ENCODE measurements at regions not wholly inside any gene's neighbourhood (a gene's known extent, or its start where the extent isn't known, plus 50 kb on each side); places are given as distances from the start of the nearest gene placed in this dataset.

- H3K9me3 ChIP-seq (ENCODE audit: control insufficient read depth, low read depth, low read length) = no peaks in the 10 kb centered on the region
- H3K56ac ChIP-seq (ENCODE audit: insufficient read length, low read depth, low read length) = no peak overlapping the region
- H3K4me2 ChIP-seq (ENCODE audit: insufficient read depth, insufficient read length, low read length) = no peak overlapping the region
- Mint-ChIP-seq H3K9me3 (peaks cover 0 to 4% of the 10 kb centered on the region in 2 experiments; a peak in 1 of 5 replicates), H3K4me3 (no peak overlapping the region), H3K27ac (no peak overlapping the region), H3K36me3 (ENCODE audit: insufficient read depth in 1 of 3, low read depth in 3 of 3) (peaks cover 0 to 7% (median 0%) of the 10 kb centered on the region in 3 experiments; a peak in 1 of 7 replicates), H3K4me1 (no peaks in the 10 kb centered on the region), H3K27me3 (ENCODE audit: low read depth) (no peaks in the 10 kb centered on the region; the same call in 1 of the 2 replicates)
- H3K27ac ChIP-seq (ENCODE audit: insufficient read length, low read depth, low read length) = no peak overlapping the region
- H2AK5ac ChIP-seq (ENCODE audit: insufficient read length, low read length) = no peak overlapping the region
- no peak overlapping the region for H2BK5ac ChIP-seq (ENCODE audit: insufficient read length, low read length)
- no peak overlapping the region for H2AFZ ChIP-seq (ENCODE audit: low read length)
- no peaks in the 10 kb centered on the region for H3K79me1 ChIP-seq (ENCODE audit: insufficient read depth, low read depth, low read length, poor library complexity, severe bottlenecking)
- H3K27me3 ChIP-seq (ENCODE audit: insufficient read depth, low read length) = no peaks in the 10 kb centered on the region
- no peak for DNase-seq
- no peak overlapping the region for H4K91ac ChIP-seq (ENCODE audit: insufficient read length, low read depth, low read length)
- H3T11ph ChIP-seq (ENCODE audit: low read length) = no peak overlapping the region
- no peak overlapping the region for H3K14ac ChIP-seq (ENCODE audit: insufficient read depth, low read length)
- H3K9ac ChIP-seq (ENCODE audit: extremely low read depth, insufficient read length, low read length) = no peak overlapping the region
- no peak overlapping the region for H2BK120ac ChIP-seq (ENCODE audit: low read depth, low read length, poor library complexity, severe bottlenecking)
- no peak overlapping the region for H2BK12ac ChIP-seq (ENCODE audit: insufficient read length, low read depth, low read length)
- H3K23ac ChIP-seq (ENCODE audit: insufficient read length, low read depth, low read length) = no peak overlapping the region
- H4K8ac ChIP-seq (replicated peaks; ENCODE audit: insufficient read length, low read depth, low read length) = no peak overlapping the region
- no peaks in the 10 kb centered on the region for H4K20me1 ChIP-seq (ENCODE audit: control insufficient read depth, insufficient read depth, insufficient read length)
- H3K79me2 ChIP-seq (ENCODE audit: insufficient read depth, low read length) = no peaks in the 10 kb centered on the region
- H3K4me1 ChIP-seq (ENCODE audit: insufficient read depth, low read length) = no peaks in the 10 kb centered on the region
- H3K23me2 ChIP-seq (ENCODE audit: insufficient read length, low read depth, low read length, poor library complexity, severe bottlenecking) = no peaks in the 10 kb centered on the region
- no peak overlapping the region for H3K18ac ChIP-seq (ENCODE audit: insufficient read length, low read depth, low read length)
- H4K5ac ChIP-seq (ENCODE audit: insufficient read length, low read depth, low read length) = no peak overlapping the region
- no CpG with 5 or more reads among the region's 3 CpGs for WGBS (ENCODE audit: extremely low coverage, insufficient read length, low lambda C conversion rate)
- TF ChIP-seq CTCF (conservative IDR thresholded peaks at IDR 0.05) = no peak
- H3K4ac ChIP-seq (ENCODE audit: low read depth, low read length) = no peak overlapping the region
- H2BK20ac ChIP-seq (ENCODE audit: low read depth, low read length, poor library complexity, severe bottlenecking) = no peak overlapping the region
- no peak overlapping the region for H2BK15ac ChIP-seq (ENCODE audit: low read depth, low read length)
These were observed 100.6 kb upstream of the RUNX1 start for GRCh38 chr21:35149698-35150097.

Data from H9 (cell line).